ENCODE measurements at regions not wholly inside any gene's neighbourhood (a gene's known extent, or its start where the extent isn't known, plus 50 kb on each side); places are given as distances from the start of the nearest gene placed in this dataset.

- ChIA-PET CTCF (interaction anchor here (0.5 kb wide), 1 partner anchor 84 kb away, joined by 3 read pairs; no protein-coding TSS in a partner anchor), POLR2A (no interaction called here)
Observed at GRCh38 chr7:7304705-7305450, 122.5 kb downstream of the C1GALT1 start.

- POLR2A ChIA-PET, result no interaction called here
- CTCF ChIA-PET, result interaction anchor here (0.7 kb wide), 1 partner anchor 59 kb away, joined by 3 read pairs; no protein-coding TSS in a partner anchor
Observed at GRCh38 chr7:7306231-7306630, 123.9 kb downstream of the C1GALT1 start.
